Caco-2 (cell line): ENCODE measurements at regions not wholly inside any gene's neighbourhood (a gene's known extent, or its start where the extent isn't known, plus 50 kb on each side); places are given as distances from the start of the nearest gene placed in this dataset.

Experiments used
- BruUV-seq: library from RNA; stranded (reverse); fragments of 400-500 nt; replicated peaks from 2 replicates; lab custom pipeline; 2021; lab: Mats Ljungman, UMichigan
- CTCF ChIA-PET: fragments of 300-600 bp; sonication (Branson Sonifier 250); formaldehyde crosslinking; loops from one replicate; lab custom pipeline; 2022; ENCODE audit warnings: antibody characterized with exemption; lab: Charles Lee
- POLR2A ChIA-PET: fragments of 300-600 bp; sonication (Branson Sonifier 250); formaldehyde crosslinking; loops from one replicate; lab custom pipeline; 2022; ENCODE audit warnings: antibody characterized with exemption; lab: Charles Lee
- DNase-seq, 2 experiments: peaks; one replicate each; pipeline versions ENCODE4 v3.0.0 to v3.0.0-alpha.2; 2020 to 2022
- H3K27me3 ChIP-seq: replicated peaks from 2 replicates; pipeline ENCODE4 v1.6.0; 2011; ENCODE audit warnings: low read length; ENCODE audit not compliant: control insufficient read depth, insufficient read depth
- H3K36me3 ChIP-seq: 2 replicates; pipeline ENCODE4 v1.5.1; 2011; ENCODE audit warnings: low read length; ENCODE audit not compliant: control insufficient read depth, insufficient read depth
- H3K4me1 ChIP-seq: fragments of 250-450 bp; sonication (Bioruptor Pico); 2 replicates; pipeline ENCODE4 v1.5.1; 2020; ENCODE audit warnings: mild to moderate bottlenecking
- H3K4me3 ChIP-seq: 2 replicates; pipeline ENCODE4 v1.5.1; 2011; ENCODE audit warnings: low read depth, mild to moderate bottlenecking, control low read depth, low read length
- H3K9me3 ChIP-seq: fragments of 250-450 bp; sonication (Bioruptor Pico); 2 replicates; pipeline ENCODE4 v1.5.1; 2020; ENCODE audit warnings: mild to moderate bottlenecking, moderate library complexity
- H3K27ac Mint-ChIP-seq: one replicate; pipeline ENCODE4 v1.8.0; 2022; ENCODE audit warnings: mixed read lengths; ENCODE audit not compliant: unreplicated experiment
- H3K27me3 Mint-ChIP-seq: one replicate; pipeline ENCODE4 v1.8.0; 2022; ENCODE audit warnings: mixed read lengths; ENCODE audit not compliant: insufficient read depth, unreplicated experiment
- H3K36me3 Mint-ChIP-seq: one replicate; pipeline ENCODE4 v1.8.0; 2022; ENCODE audit warnings: mild to moderate bottlenecking, mixed read lengths; ENCODE audit not compliant: insufficient read depth, unreplicated experiment
- H3K4me1 Mint-ChIP-seq: one replicate; pipeline ENCODE4 v1.8.0; 2022; ENCODE audit warnings: low read depth, mixed read lengths; ENCODE audit not compliant: unreplicated experiment
- H3K4me3 Mint-ChIP-seq: one replicate; pipeline ENCODE4 v1.8.0; 2022; ENCODE audit warnings: mild to moderate bottlenecking, moderate library complexity, mixed read lengths; ENCODE audit not compliant: unreplicated experiment
- H3K9me3 Mint-ChIP-seq: one replicate; pipeline ENCODE4 v1.8.0; 2022; ENCODE audit warnings: mixed read lengths; ENCODE audit not compliant: unreplicated experiment
- intact Hi-C: fragments of 100-400 bp; cut with micrococcal nuclease; formaldehyde crosslinking; loops from one replicate; pipeline ENCODE4 v1.10.0; 2022; ENCODE audit not compliant: unreplicated experiment
- TF ChIP-seq, protein P1 (sequence below), 2 experiments: fragments of 200-600 bp in 1 of 2; IDR thresholded peaks; 1 replicate in 1 of 2; 2 replicates in 1 of 2; pipeline versions ENCODE4 v1.5.1 to v1.8.0; 2011 to 2022; ENCODE audit warnings: antibody characterized with exemption in 1 of 2, control low read depth in 1 of 2, inconsistent platforms in 1 of 2, low read depth in 1 of 2, low read length in 1 of 2, mild to moderate bottlenecking in 1 of 2, moderate library complexity in 1 of 2; ENCODE audit not compliant: insufficient read depth in 1 of 2, severe bottlenecking in 1 of 2, unreplicated experiment in 1 of 2

DNA sequence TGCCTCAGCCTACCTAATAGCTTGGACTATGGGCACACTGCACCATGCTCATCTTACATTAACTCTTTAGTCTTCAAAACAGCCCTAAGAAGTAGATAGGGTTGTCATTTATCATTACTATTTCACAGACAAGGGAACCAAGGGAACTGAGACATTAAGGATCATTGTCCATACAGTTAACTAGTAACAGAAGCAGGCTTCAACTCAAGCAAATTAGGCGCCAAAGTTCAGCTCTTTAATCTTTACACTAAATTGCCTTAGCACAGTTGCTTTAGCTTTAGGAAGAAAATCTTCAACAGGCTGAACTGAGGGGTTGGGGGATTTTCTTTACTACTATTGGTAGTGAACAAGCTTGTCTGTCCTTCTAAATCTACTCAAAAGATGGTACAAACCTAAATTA lies 68.8 kb upstream of the CAND1 start:
- Histone ChIP-seq H3K9me3 (no peaks in the 10 kb centered on the region), H3K27me3 (no peaks in the 10 kb centered on the region), H3K36me3 (no peaks in the 10 kb centered on the region), H3K4me3 (no peak overlapping the region), H3K4me1 (0 out of 2 replicates have a peak, but pooled peaks cover 5% of the 10 kb centered on the region)
- POLR2A ChIA-PET: no interaction called here
- no peak for DNase-seq
- Mint-ChIP-seq H3K27me3 (no peaks in the 10 kb centered on the region), H3K9me3 (no peaks in the 10 kb centered on the region), H3K4me1 (no peaks in the 10 kb centered on the region), H3K36me3 (no peaks in the 10 kb centered on the region), H3K4me3 (no peak overlapping the region), H3K27ac (no peak overlapping the region)
- CTCF ChIA-PET: no interaction called here
- TF ChIP-seq, protein P1, sequence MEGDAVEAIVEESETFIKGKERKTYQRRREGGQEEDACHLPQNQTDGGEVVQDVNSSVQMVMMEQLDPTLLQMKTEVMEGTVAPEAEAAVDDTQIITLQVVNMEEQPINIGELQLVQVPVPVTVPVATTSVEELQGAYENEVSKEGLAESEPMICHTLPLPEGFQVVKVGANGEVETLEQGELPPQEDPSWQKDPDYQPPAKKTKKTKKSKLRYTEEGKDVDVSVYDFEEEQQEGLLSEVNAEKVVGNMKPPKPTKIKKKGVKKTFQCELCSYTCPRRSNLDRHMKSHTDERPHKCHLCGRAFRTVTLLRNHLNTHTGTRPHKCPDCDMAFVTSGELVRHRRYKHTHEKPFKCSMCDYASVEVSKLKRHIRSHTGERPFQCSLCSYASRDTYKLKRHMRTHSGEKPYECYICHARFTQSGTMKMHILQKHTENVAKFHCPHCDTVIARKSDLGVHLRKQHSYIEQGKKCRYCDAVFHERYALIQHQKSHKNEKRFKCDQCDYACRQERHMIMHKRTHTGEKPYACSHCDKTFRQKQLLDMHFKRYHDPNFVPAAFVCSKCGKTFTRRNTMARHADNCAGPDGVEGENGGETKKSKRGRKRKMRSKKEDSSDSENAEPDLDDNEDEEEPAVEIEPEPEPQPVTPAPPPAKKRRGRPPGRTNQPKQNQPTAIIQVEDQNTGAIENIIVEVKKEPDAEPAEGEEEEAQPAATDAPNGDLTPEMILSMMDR (IDR thresholded peaks at IDR 0.05; ENCODE audit: insufficient read depth in 1 of 2, low read depth in 1 of 2, low read length in 1 of 2, severe bottlenecking in 1 of 2, unreplicated experiment in 1 of 2): no peak
- intact Hi-C loops: no loop called here
- BruUV-seq: no TSS peak

DNA sequence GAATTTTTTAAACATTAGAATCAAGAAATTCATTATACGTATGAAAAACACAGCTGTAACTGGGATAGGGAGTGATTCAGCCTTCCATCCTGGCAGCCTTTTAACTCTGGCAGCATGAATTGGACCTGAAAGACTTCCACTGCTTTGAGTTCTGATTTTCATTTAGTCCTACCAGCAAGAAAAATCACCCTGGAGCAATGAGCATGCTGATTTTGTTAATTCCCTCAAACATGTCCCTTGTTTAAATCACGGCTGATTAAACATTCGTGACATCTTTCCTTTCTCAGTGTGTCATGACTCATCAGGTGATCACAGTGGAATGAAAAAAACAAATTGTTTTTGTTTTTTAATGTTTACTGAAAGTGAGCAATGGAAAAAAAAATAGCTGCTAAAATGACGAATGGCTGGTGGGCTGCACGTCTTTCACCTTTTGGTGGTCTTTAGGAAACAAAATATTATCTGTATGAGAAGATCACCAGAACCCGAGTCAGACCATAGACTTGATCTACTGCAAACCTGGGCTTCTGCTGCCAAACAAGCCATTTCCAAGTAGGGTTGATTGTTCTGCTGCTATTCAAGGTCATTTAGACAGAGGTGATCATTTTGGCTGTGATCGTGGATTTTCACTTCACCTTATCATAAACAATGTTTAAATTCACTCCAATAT lies 67.0 kb upstream of the CAND1 start:
- no peak overlapping the region for H3K4me3 ChIP-seq
- Mint-ChIP-seq H3K27me3 (peaks cover 6% of the 10 kb centered on the region), H3K4me3 (no peak overlapping the region), H3K4me1 (no peaks in the 10 kb centered on the region), H3K36me3 (no peaks in the 10 kb centered on the region), H3K9me3 (no peaks in the 10 kb centered on the region), H3K27ac (no peak overlapping the region)
- H3K9me3 ChIP-seq: no peaks in the 10 kb centered on the region
- H3K27me3 ChIP-seq: no peaks in the 10 kb centered on the region
- H3K36me3 ChIP-seq: no peaks in the 10 kb centered on the region
- no TSS peak for BruUV-seq
- TF ChIP-seq, protein P1 (IDR thresholded peaks at IDR 0.05; ENCODE audit: insufficient read depth in 1 of 2, low read depth in 1 of 2, low read length in 1 of 2, severe bottlenecking in 1 of 2, unreplicated experiment in 1 of 2): no peak
- no peak for DNase-seq
- POLR2A ChIA-PET: no interaction called here
- intact Hi-C loops: no loop called here
- 0 out of 2 replicates have a peak, but pooled peaks cover 5% of the 10 kb centered on the region for H3K4me1 ChIP-seq
- CTCF ChIA-PET: no interaction called here

DNA sequence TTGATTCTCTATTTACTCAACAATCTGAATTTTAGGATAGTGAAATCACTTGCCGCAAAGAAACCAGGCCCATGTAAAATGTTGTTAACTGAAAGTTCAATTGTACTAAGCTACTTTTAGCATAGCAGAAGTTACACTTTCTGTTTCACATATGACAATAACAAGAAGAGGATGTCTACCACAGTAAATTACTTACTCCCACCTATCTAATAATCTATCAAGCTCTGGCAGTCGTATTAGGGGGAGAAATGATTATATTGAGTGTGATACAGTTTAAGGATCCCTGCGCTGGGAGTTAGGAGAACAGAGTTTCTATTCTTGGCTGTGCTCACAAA lies 66.5 kb upstream of the CAND1 start:
- Mint-ChIP-seq H3K4me3 (no peak overlapping the region), H3K36me3 (no peaks in the 10 kb centered on the region), H3K9me3 (no peaks in the 10 kb centered on the region), H3K27me3 (peaks cover 6% of the 10 kb centered on the region), H3K27ac (no peak overlapping the region), H3K4me1 (no peaks in the 10 kb centered on the region)
- Histone ChIP-seq H3K4me1 (0 out of 2 replicates have a peak, but pooled peaks cover 5% of the 10 kb centered on the region), H3K4me3 (no peak overlapping the region), H3K27me3 (no peaks in the 10 kb centered on the region), H3K36me3 (no peaks in the 10 kb centered on the region), H3K9me3 (no peaks in the 10 kb centered on the region)
- intact Hi-C loops: no loop called here
- BruUV-seq: no TSS peak
- TF ChIP-seq, protein P1 (IDR thresholded peaks at IDR 0.05; ENCODE audit: insufficient read depth in 1 of 2, low read depth in 1 of 2, low read length in 1 of 2, severe bottlenecking in 1 of 2, unreplicated experiment in 1 of 2): no peak
- no peak for DNase-seq
- CTCF ChIA-PET: no interaction called here
- POLR2A ChIA-PET: no interaction called here
